ENCODE measurements at regions not wholly inside any gene's neighbourhood (a gene's known extent, or its start where the extent isn't known, plus 50 kb on each side); places are given as distances from the start of the nearest gene placed in this dataset.
A peak's percentile ranks its signal among the peaks of the same experiment; 100 is the strongest.

GRCh38 chr7:145884716-145885514 lies 231.7 kb upstream of the CNTNAP2 start:
- H3K9me1 ChIP-seq (ENCODE audit: control insufficient read depth, insufficient read depth, low read length), result no peaks in the 10 kb centered on the region
- in situ Hi-C loops (cut with MboI), result no loop called here
- H3K4me2 ChIP-seq (ENCODE audit: insufficient read depth, low read length), result no peak overlapping the region
- H3K27ac ChIP-seq (ENCODE audit: extremely low read depth, low read depth, low read length), result no peak overlapping the region
- ATAC-seq (peak; percentile 62), DNase-seq (ENCODE audit: extremely low read depth in 1 of 4, low spot score in 3 of 4) (peak in 1 of 4 experiments; percentile 37), FAIRE-seq (no peak)
- CTCF ChIA-PET (ENCODE audit: low intra/inter-chr PET ratio), result no interaction called here
- H4K20me1 ChIP-seq (replicated peaks; ENCODE audit: control insufficient read depth, insufficient read depth, low read length), result no peaks in the 10 kb centered on the region
- no peaks in the 10 kb centered on the region for H3K4me1 ChIP-seq (replicated peaks in 1 of 2; ENCODE audit: control insufficient read depth in 2 of 2, insufficient read depth in 2 of 2, low read length in 2 of 2)
- no TSS peak for BruUV-seq (replicated peaks)
- no peak overlapping the region for H3K4me3 ChIP-seq
- no peak overlapping the region for H2AFZ ChIP-seq (ENCODE audit: low read depth, low read length)
- no peaks in the 10 kb centered on the region for H3K27me3 ChIP-seq (ENCODE audit: control insufficient read depth in 2 of 2, insufficient read depth in 2 of 2, low read length in 2 of 2)
- intact Hi-C loops (cut with micrococcal nuclease), result loop anchor here (10.0 kb wide), 1 partner anchor 210 kb away; no protein-coding TSS in a partner anchor
- H3K79me2 ChIP-seq (ENCODE audit: control insufficient read depth, insufficient read depth, low read length), result peaks cover 43% of the 10 kb centered on the region; the same call in 2 of the 3 replicates
- no peak overlapping the region for H3K9ac ChIP-seq (ENCODE audit: insufficient read depth in 1 of 2, low read depth in 2 of 2, low read length in 2 of 2)
- no peaks in the 10 kb centered on the region; the same call in 1 of the 2 replicates for H3K9me3 ChIP-seq (replicated peaks; ENCODE audit: control insufficient read depth, insufficient read depth, low read depth, low read length)
- H3K36me3 ChIP-seq (ENCODE audit: control insufficient read depth, insufficient read depth, low read length), result peaks cover 11% of the 10 kb centered on the region; the same call in 2 of the 3 replicates
- POLR2A ChIA-PET, result interaction anchor here (0.9 kb wide), 1 partner anchor 42 kb away, joined by 3 read pairs; no protein-coding TSS in a partner anchor
- WGBS (ENCODE audit: insufficient coverage, low coverage, missing lambda C conversion rate), result 39% methylated on average over 5 of the region's 5 CpGs
- no peak for TF ChIP-seq POU5F1 (IDR thresholded peaks at IDR 0.05; ENCODE audit: borderline replicate concordance, low read depth, low read length, partially characterized antibody)
- no peak for TF ChIP-seq STAT5A (IDR thresholded peaks at IDR 0.05; ENCODE audit: borderline replicate concordance, low read length)
- no peak for TF ChIP-seq FIP1L1 (IDR thresholded peaks at IDR 0.05; ENCODE audit: low read depth, low read length, poor library complexity, severe bottlenecking)
- no peak for TF ChIP-seq GTF2E2 (tag; IDR thresholded peaks at IDR 0.05)
- no peak for TF ChIP-seq ZNF184 (CRISPR knock-in tag; IDR thresholded peaks at IDR 0.05)
- no peak for TF ChIP-seq UBTF (IDR thresholded peaks at IDR 0.05; ENCODE audit: borderline replicate concordance in 1 of 2, low read depth in 2 of 2, low read length in 2 of 2)
- TF ChIP-seq CEBPB (tag; IDR thresholded peaks at IDR 0.05), result no peak
- no peak for TF ChIP-seq SP2 (IDR thresholded peaks at IDR 0.05; ENCODE audit: extremely low read depth, low read depth, low read length, poor library complexity, severe bottlenecking)
- TF ChIP-seq RBM25 (IDR thresholded peaks at IDR 0.05; ENCODE audit: low read depth, low read length, severe bottlenecking), result no peak
- TF ChIP-seq HMGN3 (IDR thresholded peaks at IDR 0.05; ENCODE audit: borderline replicate concordance, extremely low read depth, insufficient read length, low read depth, low read length), result no peak
- TF ChIP-seq SMARCA4 (IDR thresholded peaks at IDR 0.05), result no peak
- TF ChIP-seq CTCF (IDR thresholded peaks at IDR 0.05 in 2 of 3, conservative IDR thresholded peaks at IDR 0.05 in 1 of 3; ENCODE audit: insufficient read depth in 2 of 3, low read depth in 1 of 3, low read length in 3 of 3), result peak in 1 of 3 experiments; percentile 14; a peak in 1 of 6 replicates
- TF ChIP-seq TAF9B (IDR thresholded peaks at IDR 0.05; ENCODE audit: partially characterized antibody), result no peak
- TF ChIP-seq SAP30 (IDR thresholded peaks at IDR 0.05; ENCODE audit: borderline replicate concordance, insufficient read depth, low read depth, low read length, poor library complexity, severe bottlenecking), result no peak
- no peak for TF ChIP-seq ZNF124 (CRISPR knock-in tag; IDR thresholded peaks at IDR 0.05)
- peak; percentile 43 for TF ChIP-seq CBFA2T3 (IDR thresholded peaks at IDR 0.05)
- 0 out of 2 replicates have a peak, but pooled peaks have one; percentile 20 for TF ChIP-seq EGR1 (conservative IDR thresholded peaks at IDR 0.05)
- no peak for TF ChIP-seq ZNF384 (IDR thresholded peaks at IDR 0.05; ENCODE audit: low read depth, low read length)

All from K562 (cell line).